Neuronal stem cell (in vitro differentiated cells): ENCODE measurements at regions not wholly inside any gene's neighbourhood (a gene's known extent, or its start where the extent isn't known, plus 50 kb on each side); places are given as distances from the start of the nearest gene placed in this dataset.

ENCODE experiments used
- DNase-seq: peaks from one replicate; pipeline ENCODE4 v3.0.0-alpha.2; 2013; ENCODE audit warnings: low spot score
- H2AFZ ChIP-seq: one replicate; pipeline ENCODE4 v1.6.1; 2013; ENCODE audit warnings: mild to moderate bottlenecking, low read length, inconsistent platforms
- H2AK5ac ChIP-seq: 2 replicates; pipeline ENCODE4 v1.6.1; 2013; ENCODE audit warnings: low read depth, mild to moderate bottlenecking, inconsistent platforms, low read length, moderate library complexity, mixed read lengths
- H2BK120ac ChIP-seq: 2 replicates; pipeline ENCODE4 v1.6.1; 2013; ENCODE audit warnings: low read depth, mild to moderate bottlenecking, inconsistent platforms, low read length, moderate library complexity, mixed read lengths
- H2BK12ac ChIP-seq: one replicate; pipeline ENCODE4 v1.6.1; 2013; ENCODE audit warnings: low read length, inconsistent platforms
- H2BK15ac ChIP-seq: 2 replicates; pipeline ENCODE4 v1.6.1; 2013; ENCODE audit warnings: mild to moderate bottlenecking, low read length, inconsistent platforms, mixed read lengths
- H2BK5ac ChIP-seq: one replicate; pipeline ENCODE4 v1.6.1; 2013; ENCODE audit warnings: inconsistent platforms, mild to moderate bottlenecking, low read length, moderate library complexity
- H3K14ac ChIP-seq: one replicate; pipeline ENCODE4 v1.6.1; 2013; ENCODE audit warnings: low read length, inconsistent platforms
- H3K18ac ChIP-seq: 2 replicates; pipeline ENCODE4 v1.6.1; 2013; ENCODE audit warnings: low read length, inconsistent platforms
- H3K23ac ChIP-seq: 2 replicates; pipeline ENCODE4 v1.6.1; 2013; ENCODE audit warnings: low read depth, mild to moderate bottlenecking, mixed read lengths, low read length, inconsistent platforms; ENCODE audit not compliant: poor library complexity
- H3K27ac ChIP-seq: replicated peaks from 3 replicates; pipeline ENCODE4 v1.5.1; 2013; ENCODE audit warnings: low read length, inconsistent platforms
- H3K27me3 ChIP-seq, 3 experiments: 2 replicates each; pipeline ENCODE4 v1.6.1; 2013; ENCODE audit warnings: low read length in 3 of 3, mild to moderate bottlenecking in 2 of 3, inconsistent platforms in 1 of 3, low read depth in 1 of 3, mixed read lengths in 1 of 3, moderate library complexity in 1 of 3; ENCODE audit not compliant: control insufficient read depth in 3 of 3, insufficient read depth in 3 of 3
- H3K36me3 ChIP-seq, 2 donors: replicated peaks in 1 of 2; 2 replicates each; pipeline ENCODE4 v1.6.1; 2013; ENCODE audit warnings: low read length in 2 of 2; ENCODE audit not compliant: control insufficient read depth in 2 of 2, insufficient read depth in 2 of 2
- H3K4ac ChIP-seq: 2 replicates; pipeline ENCODE4 v1.6.1; 2013; ENCODE audit warnings: inconsistent platforms, mild to moderate bottlenecking, low read length, moderate library complexity
- H3K4me1 ChIP-seq, 2 donors: 1 replicate in 1 of 2; 2 replicates in 1 of 2; pipeline ENCODE4 v1.6.1; 2013; ENCODE audit warnings: low read length in 2 of 2, low read depth in 1 of 2; ENCODE audit not compliant: control insufficient read depth in 2 of 2, insufficient read depth in 1 of 2
- H3K4me2 ChIP-seq: one replicate; pipeline ENCODE4 v1.6.1; 2013; ENCODE audit warnings: mild to moderate bottlenecking, low read length, inconsistent platforms; ENCODE audit not compliant: insufficient read depth, poor library complexity, severe bottlenecking
- H3K4me3 ChIP-seq, 2 donors: 2 replicates each; pipeline ENCODE4 v1.5.1; 2013; ENCODE audit warnings: low read length in 2 of 2, mild to moderate bottlenecking in 2 of 2, inconsistent platforms in 1 of 2, moderate library complexity in 1 of 2
- H3K79me1 ChIP-seq: one replicate; pipeline ENCODE4 v1.6.1; 2013; ENCODE audit warnings: low read depth, mild to moderate bottlenecking, inconsistent platforms, low read length, moderate library complexity
- H3K9ac ChIP-seq: one replicate; pipeline ENCODE4 v1.6.1; 2013; ENCODE audit warnings: mild to moderate bottlenecking, low read depth, low read length, inconsistent platforms; ENCODE audit not compliant: poor library complexity
- H3K9me3 ChIP-seq, 2 donors: replicated peaks in 1 of 2; 2 replicates each; pipeline versions ENCODE3 to v1.6.1; 2013; ENCODE audit warnings: low read length in 2 of 2, mild to moderate bottlenecking in 2 of 2, inconsistent platforms in 1 of 2, low read depth in 1 of 2, mixed read lengths in 1 of 2, moderate library complexity in 1 of 2; ENCODE audit not compliant: control insufficient read depth in 2 of 2, insufficient read depth in 1 of 2
- H4K8ac ChIP-seq: one replicate; pipeline ENCODE4 v1.6.1; 2013; ENCODE audit warnings: low read depth, mild to moderate bottlenecking, inconsistent platforms, low read length, moderate library complexity
- H4K91ac ChIP-seq: one replicate; pipeline ENCODE4 v1.6.1; 2013; ENCODE audit warnings: low read length, low read depth, mild to moderate bottlenecking, inconsistent platforms; ENCODE audit not compliant: poor library complexity
- WGBS, 2 donors: extraction: QIAGEN DNeasy Blood & Tissue Kit; methylation state at CpG; one replicate each; pipeline ENCODE4 v1.1.7; 2013; ENCODE audit warnings: missing lambda C conversion rate in 2 of 2, mixed read lengths in 1 of 2; ENCODE audit not compliant: insufficient read length in 2 of 2, insufficient replicate concordance in 1 of 2; ENCODE audit errors: extremely low coverage in 2 of 2; 5-methylcytosine and 5-hydroxymethylcytosine counted together

GRCh38 chr1:230584660-230585059, 57.6 kb upstream of the COG2 start:
- no peak overlapping the region for H2BK12ac ChIP-seq
- H3K79me1 ChIP-seq = no peaks in the 10 kb centered on the region
- H3K4ac ChIP-seq = no peak overlapping the region
- H3K4me1 ChIP-seq = no peaks in the 10 kb centered on the region
- H4K8ac ChIP-seq = no peak overlapping the region
- no peak overlapping the region for H3K9ac ChIP-seq
- no peak overlapping the region for H3K27ac ChIP-seq
- peaks cover 0 to 1% of the 10 kb centered on the region in 2 donors for H3K36me3 ChIP-seq
- no peak overlapping the region for H3K4me3 ChIP-seq
- no peak overlapping the region for H2AFZ ChIP-seq
- DNase-seq = no peak
- no peak overlapping the region for H2BK120ac ChIP-seq
- no peak overlapping the region for H2BK15ac ChIP-seq
- H4K91ac ChIP-seq = no peak overlapping the region
- no peak overlapping the region for H3K23ac ChIP-seq
- no peak overlapping the region for H2BK5ac ChIP-seq
- peaks cover 0 to 13% of the 10 kb centered on the region in 2 donors for H3K9me3 ChIP-seq
- H3K18ac ChIP-seq = no peak overlapping the region
- H2AK5ac ChIP-seq = no peak overlapping the region
- no peak overlapping the region for H3K14ac ChIP-seq
- H3K4me2 ChIP-seq = no peak overlapping the region
- peaks cover 0 to 4% (median 0%) of the 10 kb centered on the region in 3 experiments for H3K27me3 ChIP-seq

GRCh38 chr1:230581446-230582079, 60.7 kb upstream of the COG2 start:
- Histone ChIP-seq H2AK5ac (peak overlapping the region; percentile 78), H3K18ac (peak overlapping the region; percentile 52), H2BK15ac (no peak overlapping the region), H3K9me3 (peaks cover 0 to 9% of the 10 kb centered on the region in 2 donors), H2AFZ (no peak overlapping the region), H3K79me1 (no peaks in the 10 kb centered on the region), H4K8ac (no peak overlapping the region), H3K9ac (no peak overlapping the region), H3K4me1 (no peaks in the 10 kb centered on the region), H3K4me3 (no peak overlapping the region), H3K14ac (peak overlapping the region; percentile 90), H3K27ac (no peak overlapping the region), H3K23ac (no peak overlapping the region), H3K27me3 (peaks cover 0 to 4% (median 0%) of the 10 kb centered on the region in 3 experiments), H2BK120ac (no peak overlapping the region), H2BK12ac (peak overlapping the region; percentile 93), H4K91ac (no peak overlapping the region), H2BK5ac (peak overlapping the region; percentile 13), H3K4me2 (no peak overlapping the region), H3K4ac (no peak overlapping the region), H3K36me3 (peaks cover 0 to 1% of the 10 kb centered on the region in 2 donors)
- WGBS, 2 donors = no CpG with 5 or more reads among the region's 19 CpGs
- no peak for DNase-seq

GRCh38 chr1:230578616-230579015, 63.7 kb upstream of the COG2 start:
- Histone ChIP-seq H2BK15ac (no peak overlapping the region), H3K36me3 (peaks cover 0 to 1% of the 10 kb centered on the region in 2 donors), H3K4me2 (no peak overlapping the region), H3K4me1 (no peaks in the 10 kb centered on the region), H3K27ac (no peak overlapping the region), H3K14ac (no peak overlapping the region), H2BK120ac (no peak overlapping the region), H3K27me3 (peaks cover 0 to 9% (median 3%) of the 10 kb centered on the region in 3 experiments), H2AK5ac (no peak overlapping the region), H3K9ac (no peak overlapping the region), H3K9me3 (peaks cover 0 to 8% of the 10 kb centered on the region in 2 donors), H3K79me1 (no peaks in the 10 kb centered on the region), H2BK5ac (no peak overlapping the region), H3K18ac (no peak overlapping the region), H3K23ac (no peak overlapping the region), H2BK12ac (no peak overlapping the region), H4K8ac (no peak overlapping the region), H2AFZ (no peak overlapping the region), H4K91ac (no peak overlapping the region), H3K4ac (no peak overlapping the region), H3K4me3 (no peak overlapping the region)
- no peak for DNase-seq
- WGBS, 2 donors = no CpG with 5 or more reads among the region's 4 CpGs

GRCh38 chr1:230577537-230577936, 64.7 kb upstream of the COG2 start:
- no peak overlapping the region for H3K4ac ChIP-seq
- H2BK120ac ChIP-seq = no peak overlapping the region
- H4K8ac ChIP-seq = no peak overlapping the region
- no peak overlapping the region for H3K14ac ChIP-seq
- H2BK12ac ChIP-seq = no peak overlapping the region
- H3K27me3 ChIP-seq = peaks cover 0 to 5% (median 3%) of the 10 kb centered on the region in 3 experiments
- H2AK5ac ChIP-seq = no peak overlapping the region
- H3K36me3 ChIP-seq = peaks cover 0 to 1% of the 10 kb centered on the region in 2 donors
- H2BK5ac ChIP-seq = no peak overlapping the region
- H3K9me3 ChIP-seq = peaks cover 0 to 8% of the 10 kb centered on the region in 2 donors
- H4K91ac ChIP-seq = no peak overlapping the region
- WGBS, 2 donors = no CpG with 5 or more reads among the region's 3 CpGs
- no peak overlapping the region for H2BK15ac ChIP-seq
- no peak overlapping the region for H3K4me3 ChIP-seq
- no peak overlapping the region for H3K23ac ChIP-seq
- H3K18ac ChIP-seq = no peak overlapping the region
- no peak overlapping the region for H3K27ac ChIP-seq
- H3K9ac ChIP-seq = no peak overlapping the region
- no peaks in the 10 kb centered on the region for H3K79me1 ChIP-seq
- H2AFZ ChIP-seq = no peak overlapping the region
- no peak for DNase-seq
- peaks cover 0 to under 1% of the 10 kb centered on the region in 2 donors for H3K4me1 ChIP-seq
- H3K4me2 ChIP-seq = no peak overlapping the region
